Non-pigmented ciliary epithelial cell (primary cell): ENCODE measurements at regions not wholly inside any gene's neighbourhood (a gene's known extent, or its start where the extent isn't known, plus 50 kb on each side); places are given as distances from the start of the nearest gene placed in this dataset.
"Not testable (repeated sequence)": the region's sequence is repeated elsewhere in the genome, so short reads cannot be mapped to it uniquely, and the experiment has no call there.

Experiments used
- DNase-seq: peaks from one replicate; pipeline ENCODE4 v3.0.0-alpha.2; 2010; ENCODE audit warnings: low read depth

DNA sequence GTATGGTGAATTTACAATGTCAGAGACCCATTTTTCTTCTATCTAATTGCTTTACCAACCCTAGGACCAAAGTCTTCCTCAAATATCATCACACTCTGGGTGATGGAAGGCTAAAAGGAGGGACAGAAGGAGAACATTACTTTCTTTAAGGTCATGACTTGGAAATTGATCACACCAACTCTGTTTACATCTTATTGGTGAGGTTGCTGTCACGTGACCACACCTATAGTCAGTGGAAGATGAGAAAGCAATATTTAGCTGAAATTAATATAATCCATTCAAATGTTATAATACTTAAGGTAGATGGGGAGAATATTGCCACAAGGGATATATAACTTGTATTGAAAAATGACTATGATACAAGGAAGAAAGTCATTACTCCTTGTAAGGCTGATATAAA is 183.6 kb upstream of the SMIM30 start:
- no peak for DNase-seq

DNA sequence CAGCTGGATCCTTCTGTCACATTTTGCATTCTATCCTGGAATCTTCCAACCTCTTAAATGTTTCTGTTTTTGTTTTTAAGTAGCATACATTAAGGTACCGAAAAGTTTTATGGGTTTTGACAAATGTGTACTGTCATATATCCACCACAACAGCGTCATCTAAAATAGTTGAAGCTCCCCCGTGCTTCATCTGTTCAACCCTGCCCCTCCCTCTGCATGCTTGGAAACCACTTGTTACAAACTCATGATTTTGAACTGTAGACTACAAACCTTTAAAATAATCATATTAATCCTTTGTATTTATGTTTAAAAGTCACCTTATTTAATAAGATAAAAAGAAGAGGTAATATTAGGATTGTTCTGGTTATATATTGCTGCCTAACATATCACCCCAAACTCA is 182.8 kb upstream of the SMIM30 start:
- DNase-seq: no peak

DNA sequence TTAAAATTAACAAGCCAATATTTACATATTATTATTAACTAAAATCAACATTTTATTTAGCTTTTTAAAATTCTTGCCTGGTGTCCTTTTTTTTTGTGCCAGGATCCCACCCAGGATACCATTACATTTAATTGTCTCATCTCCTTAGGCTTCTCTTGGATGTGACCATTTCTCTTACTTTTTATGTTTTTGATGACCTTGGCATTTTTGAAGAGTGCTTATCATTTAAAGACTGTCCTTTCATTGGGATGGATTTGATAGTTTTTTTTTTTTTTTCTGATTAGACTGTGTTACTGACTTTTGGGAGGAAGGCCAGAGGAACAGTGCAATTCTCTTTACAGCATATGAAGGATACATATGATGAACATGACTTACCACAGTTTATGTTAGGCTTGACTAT is 181.4 kb upstream of the SMIM30 start:
- no peak for DNase-seq

DNA sequence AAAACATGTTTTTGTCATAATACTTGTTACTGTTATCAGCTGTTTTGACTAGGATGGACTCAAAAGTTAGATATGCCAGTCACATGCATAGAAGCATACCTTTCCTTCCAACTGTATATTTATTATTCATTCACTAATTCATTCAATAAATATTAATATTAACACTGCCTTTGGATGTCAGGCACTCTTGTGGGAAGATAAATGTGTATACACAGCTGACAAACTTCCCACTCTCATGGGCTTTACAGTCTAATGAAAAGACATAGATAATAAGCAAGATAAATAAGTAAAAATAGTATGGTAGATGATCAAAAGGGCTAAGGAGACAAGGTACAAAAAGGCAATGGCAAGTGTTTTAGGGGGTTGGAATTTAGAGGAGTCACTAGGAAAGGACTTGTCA is 180.1 kb upstream of the SMIM30 start:
- no peak for DNase-seq

DNA sequence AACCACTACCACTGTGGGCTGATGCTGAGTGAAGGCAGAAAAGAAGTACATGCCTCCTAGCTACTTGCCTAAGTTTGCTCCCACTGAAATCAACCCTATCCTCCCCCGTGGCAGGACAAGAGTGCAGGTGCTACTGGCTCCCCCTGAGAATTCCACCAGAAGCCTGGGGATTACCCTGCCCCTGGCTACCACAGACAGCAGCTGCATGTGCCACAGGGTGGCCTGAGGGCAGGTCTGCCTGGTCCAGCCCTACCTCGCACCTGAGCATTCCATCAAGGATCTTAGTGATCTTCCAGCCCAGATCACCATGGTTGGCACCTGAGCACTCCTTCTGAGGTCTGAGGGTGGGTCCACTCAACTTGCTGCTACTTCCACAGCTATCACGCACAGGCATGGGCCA is 176.4 kb upstream of the SMIM30 start:
- no peak for DNase-seq

DNA sequence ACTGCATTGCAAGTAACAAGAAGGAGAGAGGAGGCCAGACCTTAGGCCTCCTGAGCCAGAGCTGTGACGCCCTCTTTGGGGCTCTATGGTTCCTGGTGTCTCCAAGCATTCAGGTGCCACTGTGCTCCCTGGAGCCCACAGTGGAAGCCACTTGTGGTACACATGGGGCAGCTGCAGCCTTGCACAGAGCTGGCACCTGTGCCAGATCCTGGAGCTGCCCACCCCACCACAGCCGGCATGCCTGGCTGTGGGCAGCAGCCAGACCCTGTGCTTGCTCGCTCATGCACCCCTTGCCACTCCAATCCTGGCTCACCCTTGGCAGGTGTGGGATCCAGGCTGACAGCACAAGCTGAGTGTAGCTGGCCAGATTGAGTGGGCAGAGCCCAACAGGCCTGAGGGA is 173.8 kb upstream of the SMIM30 start:
- no peak for DNase-seq

DNA sequence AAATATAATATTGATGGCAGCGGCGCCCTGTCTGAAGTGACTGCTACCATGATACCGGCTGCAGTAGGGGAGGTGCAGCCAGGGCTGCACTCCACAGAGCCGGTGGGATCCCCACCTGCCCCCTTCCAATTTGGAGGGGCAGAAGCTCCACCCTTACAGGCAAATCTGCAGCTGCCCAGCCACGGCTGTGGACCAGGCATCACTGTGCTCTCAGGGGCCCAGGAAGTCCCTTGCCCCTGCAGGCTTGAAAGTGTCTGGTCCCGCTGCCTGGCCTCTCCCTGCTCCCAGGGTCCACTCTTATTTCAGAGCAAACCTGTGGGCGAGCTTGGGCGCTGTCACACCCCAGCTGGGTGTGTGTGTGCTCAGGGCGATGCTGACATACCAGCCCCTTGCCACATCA is 172.7 kb upstream of the SMIM30 start:
- no peak for DNase-seq

DNA sequence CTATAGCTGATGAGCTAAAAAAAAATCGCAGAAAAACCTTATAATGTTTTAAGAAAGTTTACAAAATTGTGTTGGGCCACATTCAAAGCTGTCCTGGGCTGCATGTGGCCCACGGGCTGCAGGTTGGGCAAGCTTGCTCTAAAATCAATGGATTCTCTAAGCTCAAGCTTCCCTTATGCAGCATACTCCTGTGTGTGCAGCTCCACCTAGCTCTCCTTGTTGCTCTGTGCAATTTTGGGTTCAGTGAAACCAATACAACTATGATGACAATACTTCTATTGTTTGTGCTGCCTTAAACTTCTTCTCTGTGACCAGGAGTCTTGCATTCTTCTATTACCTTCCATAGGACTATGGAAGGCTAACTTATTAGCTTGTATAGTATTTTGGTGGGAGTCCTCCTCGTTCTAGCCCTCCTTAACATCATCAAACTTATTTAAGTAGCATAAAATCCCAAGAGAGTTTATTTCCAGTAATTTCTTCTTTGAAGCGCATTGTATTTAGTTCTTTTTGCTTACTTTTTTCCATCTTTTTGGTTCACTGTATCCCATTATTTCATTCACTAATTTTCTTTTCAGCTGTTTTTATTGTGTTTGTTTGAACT is 170.9 kb upstream of the SMIM30 start:
- peak; percentile 10 for DNase-seq

DNA sequence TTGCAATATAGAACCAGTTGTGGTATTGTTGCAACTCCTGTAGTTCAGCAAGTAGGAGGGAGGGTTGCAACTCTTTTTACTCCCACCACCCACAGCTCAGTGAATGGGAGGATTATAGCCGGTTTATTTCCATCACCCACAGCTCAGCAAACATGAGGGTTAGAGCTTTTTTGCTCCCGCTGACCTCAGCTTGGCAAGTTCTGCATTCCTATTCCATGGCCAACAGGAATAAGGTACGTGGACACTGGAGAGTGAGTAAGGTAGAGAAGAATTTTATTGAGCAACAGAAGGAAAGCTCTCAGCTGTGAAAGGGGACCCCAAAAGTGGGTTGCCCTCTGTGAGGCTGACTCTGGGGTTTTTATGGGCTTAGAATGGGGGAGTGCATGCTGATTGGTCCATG is 167.1 kb upstream of the SMIM30 start:
- peak; percentile 13 for DNase-seq

DNA sequence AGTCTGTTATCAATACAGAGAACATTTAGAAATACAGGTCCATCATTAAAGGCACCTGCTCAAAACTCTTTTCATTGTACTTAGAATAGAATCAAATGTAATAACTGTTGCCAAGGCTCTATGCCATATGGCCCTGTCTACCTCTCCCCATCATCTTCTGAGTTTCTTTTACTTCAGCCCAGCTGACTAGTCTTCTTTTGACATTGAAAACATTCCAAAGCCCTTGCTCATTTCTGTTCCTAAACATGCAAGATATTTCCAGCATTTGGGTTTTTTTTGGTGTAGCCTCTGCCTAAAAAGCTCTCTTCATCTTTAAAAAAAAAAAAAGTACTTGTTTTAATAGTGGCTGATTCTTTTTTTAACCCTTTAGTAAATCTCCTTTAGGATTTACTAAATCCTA is 165.5 kb upstream of the SMIM30 start:
- DNase-seq: peak; percentile 9

DNA sequence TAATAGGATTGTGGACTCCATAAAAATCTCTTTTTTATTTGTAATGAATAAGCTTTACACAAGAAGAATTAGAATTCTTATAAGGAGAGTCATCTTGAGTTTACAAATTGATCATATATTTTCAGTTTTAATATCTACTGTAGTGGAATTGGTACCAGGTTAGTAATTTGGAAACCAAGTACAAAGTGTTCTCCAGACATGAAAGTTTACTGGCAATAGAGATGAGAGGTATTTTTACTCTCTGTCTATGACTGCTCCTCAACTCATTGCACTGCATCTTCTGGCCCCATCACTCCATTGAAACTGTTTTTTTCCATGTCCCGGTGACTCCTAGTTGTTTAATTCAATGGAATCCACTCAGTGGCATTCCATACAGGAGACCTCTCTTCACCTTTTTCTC is 164.5 kb upstream of the SMIM30 start:
- DNase-seq: no peak

DNA sequence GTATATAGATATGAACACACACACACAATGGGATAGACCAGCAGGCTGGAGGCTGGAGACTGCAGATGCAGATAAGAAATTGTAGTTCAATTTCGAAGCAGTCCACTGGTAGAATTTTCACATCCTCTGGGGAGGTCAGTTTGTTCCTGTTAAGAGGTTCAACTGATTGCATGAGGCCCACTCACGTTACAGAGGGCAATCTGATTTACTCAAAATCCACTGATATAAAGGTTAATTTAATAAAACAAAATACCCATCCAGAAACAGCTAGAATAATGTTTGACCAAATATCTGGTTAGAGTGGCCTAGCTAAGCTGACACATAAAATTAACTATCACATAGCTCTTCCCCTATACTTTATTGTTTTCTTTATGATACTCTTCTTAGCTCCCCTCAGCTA is 162.9 kb upstream of the SMIM30 start:
- DNase-seq: no peak

DNA sequence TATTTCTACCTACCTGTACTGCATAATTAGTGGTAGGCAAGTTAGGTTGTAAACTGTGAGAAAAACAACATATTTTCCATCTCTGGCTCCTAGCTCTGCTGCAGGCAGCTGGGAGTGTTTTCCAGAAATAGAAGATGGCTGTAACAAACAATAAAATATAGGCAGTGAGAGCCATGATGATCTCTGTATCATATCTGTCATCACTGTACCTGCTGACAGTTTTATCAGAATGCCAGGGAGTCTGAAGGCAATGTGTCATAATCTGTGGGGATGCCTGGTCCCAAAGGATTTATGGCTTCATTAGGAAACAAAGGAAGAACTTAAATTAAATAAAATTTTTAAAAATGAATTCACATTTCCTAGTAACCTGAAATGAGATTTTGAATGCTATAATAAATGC is 160.9 kb upstream of the SMIM30 start:
- no peak for DNase-seq

DNA sequence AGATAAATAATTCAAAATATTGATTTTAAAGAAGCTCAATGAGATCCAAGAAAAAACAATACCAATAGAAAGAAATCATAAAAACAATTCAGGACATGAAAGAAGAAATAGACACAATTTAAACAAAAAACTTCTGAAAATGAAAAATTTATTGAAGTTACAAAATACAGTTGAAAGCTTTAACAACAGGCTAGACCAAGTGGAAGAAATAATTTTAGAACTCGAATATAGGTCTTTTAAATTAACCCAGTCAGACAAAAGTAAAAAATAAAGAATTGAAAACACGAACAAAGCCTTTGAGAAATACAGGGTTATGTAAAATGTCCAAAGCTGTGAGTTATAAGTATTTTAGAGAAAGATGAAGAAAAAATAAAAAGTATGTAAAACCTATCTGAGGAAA is 152.4 kb upstream of the SMIM30 start:
- no peak for DNase-seq

DNA sequence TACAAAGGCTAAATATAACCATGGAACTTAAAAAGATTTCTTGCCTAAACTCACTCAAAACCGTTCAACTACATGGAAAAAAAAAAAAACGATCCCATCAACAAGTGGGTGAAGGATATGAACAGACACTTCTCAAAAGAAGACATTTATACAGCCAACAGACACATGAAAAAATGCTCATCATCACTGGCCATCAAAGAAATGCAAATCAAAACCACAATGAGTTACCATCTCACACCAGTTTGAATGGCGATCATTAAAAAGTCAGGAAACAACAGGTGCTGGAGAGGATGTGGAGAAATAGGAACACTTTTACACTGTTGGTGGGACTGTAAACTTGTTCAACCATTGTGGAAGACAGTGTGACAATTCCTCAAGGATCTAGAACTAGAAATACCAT is 151.2 kb upstream of the SMIM30 start:
- DNase-seq: not testable (repeated sequence)

DNA sequence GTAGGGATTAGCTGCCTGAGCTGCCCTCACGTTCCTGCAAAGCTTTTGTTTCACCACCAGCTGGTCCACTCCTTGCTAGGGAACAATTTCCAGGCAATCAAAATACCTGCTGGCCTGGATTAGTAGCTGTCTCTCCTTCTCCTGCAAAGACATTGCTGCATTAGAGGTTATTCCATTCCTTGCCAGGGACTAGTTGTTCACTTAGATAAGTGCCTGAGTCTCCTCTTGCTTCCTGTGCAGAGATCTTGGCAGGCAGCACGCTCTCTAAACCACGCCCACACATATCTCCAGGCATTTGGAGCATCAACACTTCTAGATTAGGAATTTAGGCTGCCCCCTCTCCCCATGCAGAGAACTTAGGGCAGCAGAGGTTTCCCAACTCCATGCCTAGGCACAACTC is 150.4 kb upstream of the SMIM30 start:
- DNase-seq: no peak

DNA sequence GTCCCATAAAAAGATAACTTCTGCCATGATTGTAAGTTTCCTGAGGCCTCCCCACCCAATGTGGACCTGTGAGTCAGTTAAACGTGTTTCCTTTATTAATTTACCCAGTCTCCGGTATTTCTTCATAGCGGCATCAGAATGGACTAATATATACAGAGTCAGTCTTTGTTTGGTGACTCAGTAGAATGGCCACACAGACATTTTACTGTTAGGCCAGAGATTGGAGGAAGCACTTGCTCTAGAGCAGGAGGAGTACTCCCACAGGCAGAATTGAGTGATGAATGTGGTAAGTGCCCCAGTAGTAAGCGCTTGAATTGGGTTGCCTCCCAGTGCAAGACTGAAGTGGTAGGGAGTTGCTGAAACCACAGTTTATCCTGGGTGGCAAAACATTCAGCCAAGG is 149.5 kb upstream of the SMIM30 start:
- no peak for DNase-seq

DNA sequence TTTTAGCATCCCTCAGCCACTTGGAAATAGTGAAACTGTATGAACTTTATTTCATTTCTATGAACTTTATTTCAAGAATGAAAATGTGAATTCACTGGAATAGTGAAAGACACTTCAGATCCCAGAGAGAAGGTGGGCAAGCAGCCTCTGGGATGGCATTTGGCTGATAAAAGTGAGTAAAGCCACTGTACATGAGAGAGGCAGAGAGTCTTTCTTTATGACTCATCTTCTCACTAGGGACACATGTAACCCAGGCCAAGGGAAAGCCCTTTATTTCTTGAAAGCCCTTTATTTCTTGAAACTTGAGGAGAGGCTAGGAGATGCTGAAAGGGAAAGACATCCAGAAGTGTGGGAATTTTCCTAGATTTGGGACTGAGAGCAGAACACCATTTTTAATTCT is 148.9 kb upstream of the SMIM30 start:
- no peak for DNase-seq

DNA sequence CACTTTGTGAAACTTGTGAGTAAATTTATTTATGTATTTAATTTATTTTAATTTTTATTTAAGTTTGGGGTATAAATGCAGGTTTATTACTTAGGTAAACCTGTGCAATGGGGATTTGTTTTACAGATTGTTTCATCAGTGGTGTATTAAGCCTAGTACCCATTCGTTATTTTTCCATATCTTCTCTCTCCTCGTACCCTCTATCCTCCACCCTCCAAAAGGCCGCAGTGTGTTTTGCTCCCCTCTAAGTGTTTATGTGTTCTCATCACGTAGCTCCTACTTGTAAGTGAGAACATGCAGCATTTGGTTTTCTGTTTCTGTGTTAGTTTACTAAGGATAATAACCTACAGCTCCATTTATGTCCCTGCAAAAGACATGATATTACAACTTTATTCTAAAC is 145.4 kb upstream of the SMIM30 start:
- DNase-seq: no peak

DNA sequence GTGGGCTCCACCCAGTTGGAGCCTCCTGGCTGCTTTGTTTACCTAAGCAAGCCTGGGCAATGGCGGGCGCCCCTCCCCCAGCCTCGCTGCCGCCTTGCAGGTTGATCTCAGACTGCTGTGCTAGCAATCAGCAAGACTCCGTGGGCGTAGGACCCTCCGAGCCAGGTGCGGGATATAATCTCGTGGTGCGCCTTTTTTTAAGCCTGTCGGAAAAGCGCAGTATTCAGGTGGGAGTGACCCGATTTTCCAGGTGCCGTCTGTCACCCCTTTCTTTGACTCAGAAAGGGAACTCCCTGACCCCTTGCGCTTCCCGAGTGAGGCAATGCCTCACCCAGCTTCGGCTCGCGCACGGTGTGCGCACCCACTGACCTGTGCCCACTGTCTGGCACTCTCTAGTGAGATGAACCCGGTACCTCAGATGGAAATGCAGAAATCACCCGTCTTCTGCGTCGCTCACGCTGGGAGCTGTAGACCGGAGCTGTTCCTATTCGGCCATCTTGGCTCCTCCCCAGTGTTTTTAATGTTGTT is 144.9 kb upstream of the SMIM30 start:
- not testable (repeated sequence) for DNase-seq

DNA sequence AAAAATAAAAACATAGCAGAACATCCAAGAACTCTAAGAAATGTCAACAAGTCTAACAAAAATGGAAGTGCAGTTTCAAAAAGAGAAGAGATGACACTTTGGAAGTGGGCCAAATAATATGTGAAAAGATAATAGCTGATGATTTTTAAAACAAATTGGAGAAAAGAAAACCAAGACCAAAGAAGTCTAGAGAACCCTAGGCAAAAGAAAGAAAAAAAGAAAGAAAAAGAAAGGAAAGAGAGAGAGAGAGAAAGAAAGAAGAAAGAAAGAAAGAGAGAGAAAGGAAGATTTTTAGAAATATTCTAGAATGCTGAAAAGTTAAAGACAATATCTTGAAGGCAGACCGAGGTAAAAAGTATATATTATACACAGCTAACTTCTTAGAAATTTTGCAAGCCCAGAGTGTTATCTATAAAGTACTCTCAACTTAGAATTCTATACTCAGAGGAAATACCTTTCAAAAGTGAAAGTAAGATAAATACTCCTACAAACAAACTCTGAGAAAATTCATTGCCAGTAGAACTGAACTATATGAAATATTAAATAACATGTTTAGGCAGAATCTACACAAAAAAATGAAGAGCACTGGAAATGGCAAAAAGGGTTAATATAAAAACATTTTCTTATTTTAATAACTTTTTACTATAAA is 138.7 kb upstream of the SMIM30 start:
- DNase-seq: no peak

DNA sequence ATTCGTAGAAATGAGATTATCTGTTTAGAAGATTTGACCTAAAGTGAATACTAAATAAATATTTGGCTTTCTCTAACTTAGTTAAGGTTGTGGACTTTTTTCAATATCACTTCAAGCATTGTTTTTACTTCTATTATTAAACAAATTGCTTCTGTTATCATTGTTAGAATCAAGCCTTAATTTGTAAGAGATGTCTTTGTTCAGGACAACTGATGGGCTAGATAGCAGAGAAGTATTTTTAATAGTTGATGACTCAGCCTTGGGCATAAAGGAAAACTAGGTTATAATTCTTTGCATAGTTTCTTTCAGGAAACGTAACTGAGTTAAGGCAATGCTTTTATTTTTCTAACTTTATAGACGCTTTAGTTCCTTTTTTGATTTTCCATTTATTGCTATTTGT is 128.8 kb upstream of the SMIM30 start:
- no peak for DNase-seq

DNA sequence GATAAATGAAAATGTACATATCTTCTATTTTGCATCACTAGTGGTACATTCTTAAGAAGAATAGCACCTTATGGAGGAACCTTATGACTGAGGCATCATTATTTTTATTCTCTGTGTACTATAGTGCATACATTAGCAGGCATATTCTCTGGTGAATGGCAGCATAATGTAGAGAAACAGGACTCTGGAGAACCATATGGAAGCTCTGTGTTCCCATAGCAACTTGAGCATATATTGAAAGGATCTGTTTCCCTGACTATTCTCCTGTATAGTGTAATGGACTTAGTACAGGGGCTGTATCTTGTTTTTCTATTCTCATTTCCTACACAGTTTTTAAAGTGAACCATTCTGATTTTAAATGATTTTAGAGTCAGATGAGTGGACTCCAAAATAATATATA is 128.4 kb upstream of the SMIM30 start:
- no peak for DNase-seq

DNA sequence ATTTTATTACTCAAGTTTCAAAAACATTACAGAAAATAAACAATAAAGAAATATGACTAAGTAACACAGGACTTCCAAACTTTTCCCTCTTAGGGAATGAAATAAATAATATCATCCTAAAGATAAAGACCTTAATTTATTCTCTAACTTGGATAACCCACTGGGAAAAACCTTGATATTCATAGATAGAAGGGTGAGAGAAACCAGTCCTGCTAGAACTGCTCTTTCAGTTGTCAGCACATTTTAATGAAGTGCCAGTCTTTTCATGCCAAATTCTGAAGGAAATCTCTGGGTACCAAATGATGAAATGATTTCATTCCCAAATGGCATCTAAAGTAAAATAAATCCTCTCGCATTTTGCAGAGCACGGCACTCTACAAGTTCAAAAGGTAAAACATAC is 114.5 kb upstream of the SMIM30 start:
- no peak for DNase-seq
